NB4 (cell line): ENCODE measurements at regions not wholly inside any gene's neighbourhood (a gene's known extent, or its start where the extent isn't known, plus 50 kb on each side); places are given as distances from the start of the nearest gene placed in this dataset.

Source experiments
- DNase-seq: peaks from one replicate; pipeline ENCODE4 v3.0.0; 2010; ENCODE audit warnings: low read depth
- H3K4me3 ChIP-seq: one replicate; pipeline ENCODE4 v1.5.1; 2011; ENCODE audit warnings: mild to moderate bottlenecking, low read depth, low read length, moderate library complexity
- CTCF ChIP-seq: IDR thresholded peaks from one replicate; pipeline ENCODE4 v1.5.1; 2012; ENCODE audit warnings: low read depth, low read length
- MAX ChIP-seq: IDR thresholded peaks from 2 replicates; pipeline ENCODE4 v1.6.1; 2011; ENCODE audit warnings: low read depth, low read length
- MYC ChIP-seq: IDR thresholded peaks from 2 replicates; pipeline ENCODE4 v1.6.1; 2011; ENCODE audit warnings: low read depth, low read length
- POLR2A ChIP-seq: IDR thresholded peaks from 2 replicates; pipeline ENCODE4 v1.6.1; 2011; ENCODE audit warnings: mild to moderate bottlenecking; ENCODE audit not compliant: insufficient read length; ENCODE audit errors: extremely low read depth

- TF ChIP-seq MYC (no peak), POLR2A (no peak), MAX (no peak), CTCF (no peak)
- no peak for DNase-seq
- H3K4me3 ChIP-seq: no peak overlapping the region
Observed at GRCh38 chr9:14560194-14560593, 133.0 kb downstream of the ZDHHC21 start.

GRCh38 chr9:14554886-14555285 lies 138.3 kb downstream of the ZDHHC21 start:
- no peak for DNase-seq
- H3K4me3 ChIP-seq: no peak overlapping the region
- TF ChIP-seq MAX: no peak
- TF ChIP-seq CTCF: no peak
- no peak for TF ChIP-seq POLR2A
- TF ChIP-seq MYC: no peak

GRCh38 chr9:14547245-14548060 lies 145.8 kb downstream of the ZDHHC21 start:
- no peak overlapping the region for H3K4me3 ChIP-seq
- DNase-seq: no peak
- TF ChIP-seq MYC: no peak
- no peak for TF ChIP-seq POLR2A
- no peak for TF ChIP-seq MAX
- peak; percentile 10 for TF ChIP-seq CTCF

- DNase-seq: no peak
- TF ChIP-seq MAX (no peak), POLR2A (no peak), CTCF (no peak), MYC (no peak)
- H3K4me3 ChIP-seq: no peak overlapping the region
Observed at GRCh38 chr9:14546693-14547092, 146.5 kb downstream of the ZDHHC21 start.

GRCh38 chr9:14542071-14542470 lies 151.2 kb downstream of the ZDHHC21 start:
- TF ChIP-seq MAX (no peak), MYC (no peak), POLR2A (no peak), CTCF (no peak)
- DNase-seq: no peak
- no peak overlapping the region for H3K4me3 ChIP-seq

- H3K4me3 ChIP-seq: no peak overlapping the region
- no peak for DNase-seq
- TF ChIP-seq POLR2A (no peak), MYC (no peak), CTCF (no peak), MAX (no peak)
Observed at GRCh38 chr9:14538526-14538925, 154.7 kb downstream of the ZDHHC21 start.
